GM12873 (cell line): ENCODE measurements at regions not wholly inside any gene's neighbourhood (a gene's known extent, or its start where the extent isn't known, plus 50 kb on each side); places are given as distances from the start of the nearest gene placed in this dataset.

Experiments
- TF ChIP-seq, protein P1 (sequence below): IDR thresholded peaks from 2 replicates; pipeline ENCODE4 v1.5.1; 2012; ENCODE audit warnings: low read depth, mild to moderate bottlenecking, moderate library complexity, low read length, control low read depth; ENCODE audit not compliant: insufficient read depth; ENCODE audit errors: missing control alignments

DNA sequence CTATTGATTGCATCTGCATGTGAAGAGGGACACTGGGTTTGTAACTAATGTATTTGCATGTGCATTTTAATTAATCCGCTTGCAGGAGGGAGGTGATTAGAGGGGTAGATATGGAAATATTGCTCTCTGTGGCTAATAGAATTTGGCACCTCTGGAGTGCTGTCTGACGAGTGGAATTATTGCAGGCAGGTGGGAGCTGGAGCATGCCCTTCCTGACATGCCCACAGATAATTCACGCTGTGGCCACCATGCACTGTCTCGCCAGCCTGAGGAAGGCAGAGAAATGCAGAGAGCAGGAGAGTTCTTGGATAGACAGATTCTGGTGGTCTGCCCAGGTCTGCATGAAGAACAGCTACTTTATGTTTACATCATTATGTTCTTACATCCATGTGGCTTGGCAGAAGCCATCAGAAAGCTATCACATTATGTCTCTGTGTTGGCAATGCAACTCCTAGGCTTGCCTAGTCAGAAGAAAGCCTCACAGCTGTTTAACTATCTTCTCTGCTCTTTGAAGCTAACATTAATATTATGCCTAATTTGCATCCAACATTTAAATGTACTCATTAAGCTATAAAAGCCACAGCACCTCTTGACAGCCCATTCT, 89.4 kb upstream of the DRD2 start:
- TF ChIP-seq, protein P1, sequence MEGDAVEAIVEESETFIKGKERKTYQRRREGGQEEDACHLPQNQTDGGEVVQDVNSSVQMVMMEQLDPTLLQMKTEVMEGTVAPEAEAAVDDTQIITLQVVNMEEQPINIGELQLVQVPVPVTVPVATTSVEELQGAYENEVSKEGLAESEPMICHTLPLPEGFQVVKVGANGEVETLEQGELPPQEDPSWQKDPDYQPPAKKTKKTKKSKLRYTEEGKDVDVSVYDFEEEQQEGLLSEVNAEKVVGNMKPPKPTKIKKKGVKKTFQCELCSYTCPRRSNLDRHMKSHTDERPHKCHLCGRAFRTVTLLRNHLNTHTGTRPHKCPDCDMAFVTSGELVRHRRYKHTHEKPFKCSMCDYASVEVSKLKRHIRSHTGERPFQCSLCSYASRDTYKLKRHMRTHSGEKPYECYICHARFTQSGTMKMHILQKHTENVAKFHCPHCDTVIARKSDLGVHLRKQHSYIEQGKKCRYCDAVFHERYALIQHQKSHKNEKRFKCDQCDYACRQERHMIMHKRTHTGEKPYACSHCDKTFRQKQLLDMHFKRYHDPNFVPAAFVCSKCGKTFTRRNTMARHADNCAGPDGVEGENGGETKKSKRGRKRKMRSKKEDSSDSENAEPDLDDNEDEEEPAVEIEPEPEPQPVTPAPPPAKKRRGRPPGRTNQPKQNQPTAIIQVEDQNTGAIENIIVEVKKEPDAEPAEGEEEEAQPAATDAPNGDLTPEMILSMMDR, result no peak

DNA sequence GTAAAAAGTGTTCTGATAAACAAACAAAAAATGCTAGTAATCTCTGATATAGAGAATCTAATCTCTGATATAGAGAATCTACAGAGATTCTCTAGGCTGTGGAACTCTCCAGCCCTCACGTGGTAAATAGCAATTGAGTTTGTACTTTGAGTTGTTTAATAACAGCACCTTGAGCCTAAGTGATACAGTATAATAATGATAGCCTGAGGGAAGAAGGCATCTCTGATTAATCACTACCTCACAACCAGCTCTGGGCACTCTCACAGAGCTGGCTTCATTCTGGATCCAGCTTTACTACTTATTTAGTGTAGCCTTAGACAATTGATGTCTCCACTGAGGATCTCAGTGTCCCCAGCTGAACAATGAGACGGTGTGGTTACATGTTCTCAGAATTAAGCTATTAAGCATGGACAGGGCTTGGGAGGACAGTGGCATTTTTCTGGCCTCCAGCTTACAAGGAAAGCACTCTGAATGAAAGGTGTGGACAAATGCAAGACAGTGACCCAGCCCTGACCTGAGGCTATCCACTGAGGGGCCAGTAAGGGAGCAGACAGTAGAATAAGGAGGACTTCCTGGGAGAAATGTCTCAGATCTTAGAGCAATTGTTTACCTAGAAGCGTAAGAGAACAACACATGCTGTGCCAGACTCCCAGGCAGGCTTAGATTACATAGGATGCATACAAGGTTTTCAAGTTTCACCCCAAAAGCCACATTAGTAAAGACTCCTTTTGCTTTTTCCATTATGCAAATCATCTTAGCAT, 88.7 kb upstream of the DRD2 start:
- TF ChIP-seq, protein P1, result no peak

DNA sequence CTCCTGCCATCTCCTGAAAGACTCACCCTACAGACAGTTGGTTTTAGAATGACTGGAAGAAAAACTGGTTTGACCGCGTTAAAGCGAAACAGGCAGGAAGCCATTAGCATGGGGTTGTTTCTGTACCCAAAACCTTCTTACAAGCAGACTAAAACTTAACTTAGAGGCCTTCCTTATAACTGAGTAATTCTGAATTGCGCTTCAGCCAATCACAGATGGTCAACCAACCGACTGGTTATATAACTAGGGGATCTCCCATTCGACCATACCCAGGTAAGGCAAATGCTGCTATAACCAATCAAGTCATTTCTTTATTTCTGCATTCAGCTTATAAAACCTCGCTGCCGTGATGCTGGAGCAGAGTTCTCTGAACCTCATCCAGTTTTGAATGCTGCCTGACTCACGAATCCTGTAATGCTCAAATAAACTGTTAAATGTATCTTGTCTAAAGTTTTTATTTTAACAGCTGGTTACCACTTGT, 87.8 kb upstream of the DRD2 start:
- TF ChIP-seq, protein P1, result no peak

DNA sequence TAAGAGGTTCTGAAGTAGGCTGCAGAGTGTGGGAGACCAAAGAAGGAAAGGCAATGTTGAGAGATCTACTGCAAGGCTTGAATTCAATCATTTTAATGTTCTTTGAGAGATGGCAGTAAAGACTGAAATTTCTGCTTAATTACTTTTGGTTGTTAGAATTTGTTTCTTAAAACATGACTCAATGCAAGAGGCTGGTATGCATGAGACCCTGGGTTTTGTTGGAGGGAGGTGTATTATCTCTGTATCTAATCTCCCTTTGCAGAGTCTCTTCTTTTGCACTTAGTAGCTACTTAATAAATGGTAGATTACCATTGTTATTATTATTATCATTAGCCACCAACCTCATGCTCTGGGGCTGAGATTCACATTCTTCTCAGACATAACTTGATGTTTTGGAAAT, 87.4 kb upstream of the DRD2 start:
- TF ChIP-seq, protein P1, result no peak

DNA sequence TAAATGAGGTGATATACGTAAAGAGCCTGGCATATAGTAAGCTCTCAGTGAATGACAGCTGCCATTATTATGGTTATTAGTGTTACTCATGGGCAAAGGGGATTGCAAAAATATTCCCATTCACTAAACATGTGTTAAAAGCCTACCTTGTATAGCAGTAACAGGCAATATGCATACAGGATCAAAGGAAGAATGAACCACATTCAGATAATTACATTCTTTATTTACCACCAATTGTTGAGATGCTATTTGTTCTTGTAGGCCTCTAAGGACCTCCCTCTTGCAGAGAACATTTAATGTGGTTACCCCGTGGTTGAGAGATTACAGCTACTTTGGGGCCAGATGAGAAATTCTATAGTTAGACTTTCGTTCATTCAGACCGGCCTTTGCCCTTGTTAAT, 82.7 kb upstream of the DRD2 start:
- TF ChIP-seq, protein P1, result no peak

DNA sequence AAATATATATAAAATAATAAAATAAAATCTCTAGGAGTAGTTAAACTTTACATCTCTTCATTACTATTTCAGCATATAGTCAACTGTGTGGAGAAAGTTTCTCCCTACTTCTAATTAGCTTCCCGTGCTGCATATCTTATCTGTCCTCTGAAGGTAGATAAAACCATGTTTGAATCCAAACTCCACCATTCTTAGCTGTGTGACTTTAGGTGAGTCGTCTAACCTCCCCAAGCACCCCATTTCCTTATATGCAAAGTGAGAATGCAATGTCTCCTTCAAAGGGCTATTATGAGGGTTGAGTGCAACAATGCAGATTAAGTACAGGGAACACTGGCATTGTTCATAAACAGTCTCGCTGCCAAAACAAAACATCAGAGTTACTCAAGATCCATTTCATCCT, 80.8 kb upstream of the DRD2 start:
- TF ChIP-seq, protein P1, result no peak

DNA sequence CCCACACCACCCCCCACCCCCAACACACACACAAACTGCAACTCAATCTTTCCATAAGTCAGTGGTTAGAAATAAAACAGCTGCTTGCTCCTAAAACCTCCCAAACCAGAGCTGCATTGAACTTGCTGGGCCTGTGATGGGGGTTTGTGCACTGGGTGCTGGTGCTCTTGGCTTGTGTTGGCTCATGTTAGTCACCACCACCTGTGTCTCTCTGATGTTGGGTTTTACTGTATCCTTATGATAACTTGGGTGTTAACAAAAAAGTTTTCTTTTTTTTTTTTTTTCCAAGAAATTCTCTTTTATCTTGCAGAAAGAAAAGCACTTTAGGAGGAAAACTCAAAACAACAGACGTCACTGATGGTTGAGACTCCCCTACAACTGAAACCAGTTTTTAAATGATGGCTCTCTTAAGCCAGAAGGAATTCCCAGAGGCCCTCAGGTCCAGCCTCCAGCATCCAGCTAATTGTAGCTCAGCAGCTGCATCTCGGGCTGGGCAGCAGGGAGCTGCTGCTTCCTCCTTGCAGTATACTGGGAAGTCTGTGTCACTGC, 79.9 kb upstream of the DRD2 start:
- TF ChIP-seq, protein P1, result no peak
